HG02870 (cell line): ENCODE measurements at regions not wholly inside any gene's neighbourhood (a gene's known extent, or its start where the extent isn't known, plus 50 kb on each side); places are given as distances from the start of the nearest gene placed in this dataset.
"Not testable (repeated sequence)": the region's sequence is repeated elsewhere in the genome, so short reads cannot be mapped to it uniquely, and the experiment has no call there.

Experiments used
- ATAC-seq: cut with Tn5 transposase; IDR thresholded peaks from one replicate; pipeline ENCODE4 v1.9.1; 2021; ENCODE audit warnings: mild to moderate bottlenecking, moderate library complexity; ENCODE audit not compliant: unreplicated experiment

- no peak for ATAC-seq
Observed at GRCh38 chr5:166570865-166571264, 1720.6 kb upstream of the WWC1 start.

DNA sequence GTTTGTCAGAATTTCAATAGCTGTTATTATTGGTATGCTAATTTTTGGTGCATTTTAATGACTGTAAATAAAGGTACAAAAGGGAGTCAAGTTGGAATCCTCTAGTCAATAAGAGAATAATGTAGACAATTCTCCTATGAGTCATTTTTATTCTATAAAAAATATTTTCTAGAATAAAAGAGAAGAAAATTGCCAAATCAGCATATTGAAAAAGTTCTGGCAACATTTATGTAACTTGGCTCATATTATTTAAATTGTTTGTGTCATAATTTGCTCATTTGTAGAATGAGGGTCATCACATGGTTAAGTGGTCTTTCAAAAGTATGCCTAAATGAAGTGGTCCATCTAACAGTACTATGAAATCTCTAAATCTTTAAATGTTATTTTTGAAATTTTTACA lies 1719.8 kb upstream of the WWC1 start:
- ATAC-seq, result no peak

GRCh38 chr5:166576323-166576722 lies 1715.1 kb upstream of the WWC1 start:
- ATAC-seq, result no peak

GRCh38 chr5:166581826-166582225 lies 1709.6 kb upstream of the WWC1 start:
- ATAC-seq, result no peak

- no peak for ATAC-seq
Observed at GRCh38 chr5:166582416-166582815, 1709.0 kb upstream of the WWC1 start.

- no peak for ATAC-seq
Observed at GRCh38 chr5:166594567-166594966, 1696.9 kb upstream of the WWC1 start.

- no peak for ATAC-seq
Observed at GRCh38 chr5:166595274-166595951, 1696.0 kb upstream of the WWC1 start.

GRCh38 chr5:166596043-166596442 lies 1695.4 kb upstream of the WWC1 start:
- ATAC-seq, result no peak

DNA sequence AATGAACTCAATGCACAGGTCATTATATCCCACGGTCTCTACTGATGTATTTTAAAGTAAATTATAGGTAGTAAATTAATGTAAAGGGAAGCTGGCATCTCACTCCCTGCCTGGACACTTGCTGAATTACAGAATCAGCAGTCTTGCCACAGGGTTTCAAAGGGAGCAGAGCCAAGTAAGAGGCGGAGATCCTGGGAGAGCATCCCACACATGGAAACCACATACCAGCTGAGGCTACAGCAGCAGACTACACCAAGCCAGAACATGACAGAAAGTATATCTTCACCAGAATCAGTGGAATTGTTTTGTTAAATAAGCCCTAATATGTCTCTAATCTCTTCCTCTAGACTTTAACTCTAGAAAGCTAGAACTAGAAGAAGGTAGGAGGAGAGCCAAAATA lies 1689.2 kb upstream of the WWC1 start:
- no peak for ATAC-seq

- no peak for ATAC-seq
Observed at GRCh38 chr5:166617507-166617906, 1673.9 kb upstream of the WWC1 start.

DNA sequence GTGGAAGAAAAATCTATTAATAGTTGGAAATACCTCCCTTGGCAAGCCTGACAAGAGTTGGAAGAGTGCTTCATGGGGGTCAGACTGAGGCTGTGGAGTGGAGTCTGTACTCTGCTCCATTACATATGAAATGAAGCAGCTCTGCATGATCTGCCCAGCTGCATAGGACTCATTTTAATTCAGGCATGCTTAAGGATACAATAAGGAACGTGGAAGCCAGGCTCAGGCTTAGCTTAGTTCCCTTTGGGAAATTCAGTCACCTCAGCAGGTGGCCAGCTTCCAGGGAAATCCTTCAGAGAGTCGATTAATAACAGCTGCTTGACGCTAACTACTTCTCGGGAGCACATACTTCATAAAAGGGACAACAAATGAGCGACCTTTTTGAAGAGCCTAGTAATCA lies 1672.9 kb upstream of the WWC1 start:
- no peak for ATAC-seq

DNA sequence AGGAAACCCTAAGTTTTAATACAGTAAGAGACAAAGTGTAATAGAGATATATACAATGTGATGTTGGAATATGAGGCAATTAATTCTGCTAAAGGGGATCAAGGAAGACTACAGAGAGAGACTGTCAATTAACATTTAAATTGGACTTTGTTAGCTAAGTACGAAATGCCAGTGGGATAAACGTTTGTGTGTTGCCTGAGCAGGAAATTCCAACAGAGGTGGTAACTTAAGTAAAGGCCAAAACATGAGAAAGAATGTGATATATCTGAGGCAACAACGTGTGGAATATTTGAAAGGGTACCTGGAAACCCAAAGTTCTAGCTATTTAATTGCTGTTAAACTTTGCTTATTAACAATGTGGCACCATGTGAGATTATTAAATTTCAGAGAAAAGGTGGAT lies 1666.9 kb upstream of the WWC1 start:
- ATAC-seq, result no peak

- ATAC-seq, result no peak
Observed at GRCh38 chr5:166625210-166625865, 1666.1 kb upstream of the WWC1 start.

GRCh38 chr5:166637295-166637694 lies 1654.2 kb upstream of the WWC1 start:
- no peak for ATAC-seq

GRCh38 chr5:166639151-166639550 lies 1652.3 kb upstream of the WWC1 start:
- ATAC-seq, result no peak

DNA sequence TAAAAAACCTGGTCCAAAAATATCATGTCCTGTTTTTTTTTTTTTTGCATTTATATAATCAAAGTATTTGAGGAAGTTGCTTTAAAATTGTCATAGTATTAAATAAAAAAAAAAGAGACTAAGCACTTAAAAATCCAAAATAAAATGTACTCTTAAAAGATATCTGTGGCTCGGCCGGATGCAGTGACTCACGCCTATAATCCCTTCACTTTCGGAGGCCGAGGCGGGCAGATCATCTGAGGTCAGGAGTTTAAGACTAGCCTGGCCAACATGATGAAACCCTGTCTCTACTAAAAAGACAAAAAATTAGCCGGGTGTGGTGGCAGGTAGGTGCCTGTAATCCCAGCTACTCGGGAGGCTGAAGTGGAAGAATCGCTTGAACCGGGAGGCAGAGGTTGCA lies 1651.3 kb upstream of the WWC1 start:
- ATAC-seq, result not testable (repeated sequence)

DNA sequence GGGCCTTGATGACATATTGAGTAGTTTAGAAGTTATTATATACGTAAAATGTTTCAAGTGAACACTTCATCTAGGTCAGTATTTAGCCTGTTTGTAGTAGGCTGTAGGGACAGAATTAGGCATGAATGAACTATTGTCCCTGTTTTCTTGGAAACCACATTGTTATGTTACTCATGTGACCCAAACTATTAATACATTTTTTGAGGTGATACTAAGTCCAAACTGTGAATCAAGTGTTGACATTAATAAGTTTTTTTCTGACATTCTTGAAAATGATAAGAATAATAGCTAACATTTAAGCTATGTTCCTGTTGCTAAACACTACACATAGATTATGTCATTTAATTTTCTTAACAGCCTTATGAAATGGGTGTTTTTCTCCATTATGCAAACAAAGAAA lies 1642.7 kb upstream of the WWC1 start:
- no peak for ATAC-seq

- no peak for ATAC-seq
Observed at GRCh38 chr5:166649676-166650075, 1641.8 kb upstream of the WWC1 start.

DNA sequence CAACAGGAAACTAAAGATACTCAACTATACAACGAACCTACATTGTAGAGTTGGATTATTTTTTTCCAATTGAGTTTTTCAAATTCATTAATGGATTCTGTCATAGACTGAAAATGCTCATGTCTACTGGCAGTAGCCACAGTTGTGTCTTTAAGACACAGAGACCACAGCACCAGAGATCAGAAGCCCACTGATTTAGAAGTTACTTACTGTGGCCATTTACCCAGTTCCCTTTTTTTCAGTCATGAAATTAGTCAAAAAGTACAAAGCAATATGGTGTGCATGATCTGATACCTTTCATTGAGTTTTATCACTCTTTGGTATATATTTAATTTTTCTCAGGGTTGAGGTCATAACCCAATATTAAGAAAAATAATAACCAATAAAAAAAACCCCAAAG lies 1640.2 kb upstream of the WWC1 start:
- no peak for ATAC-seq

- ATAC-seq, result no peak
Observed at GRCh38 chr5:166671811-166672210, 1619.6 kb upstream of the WWC1 start.

DNA sequence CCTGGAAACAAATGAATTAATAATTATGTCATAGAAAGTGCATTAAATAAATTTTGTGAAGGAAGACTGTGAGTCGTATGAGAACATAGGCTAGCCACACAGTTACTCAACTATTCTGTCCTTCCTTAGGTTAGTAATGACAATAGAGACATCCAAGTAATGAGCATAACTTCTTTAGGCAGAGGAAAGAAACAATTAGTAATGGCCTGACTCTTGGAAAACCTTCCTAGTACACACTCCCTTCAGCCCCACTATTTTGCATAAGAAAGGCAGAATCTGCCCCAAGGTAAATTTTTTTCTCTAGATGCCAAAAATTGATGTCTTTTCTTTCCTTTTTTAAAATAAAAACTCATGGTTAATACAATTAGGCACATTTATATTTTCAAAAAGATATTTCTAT lies 1619.0 kb upstream of the WWC1 start:
- ATAC-seq, result no peak

- ATAC-seq, result no peak
Observed at GRCh38 chr5:166677891-166678290, 1613.6 kb upstream of the WWC1 start.

GRCh38 chr5:166679331-166679730 lies 1612.1 kb upstream of the WWC1 start:
- ATAC-seq, result no peak
